Spleen (tissue), 11 donors: ENCODE measurements at regions not wholly inside any gene's neighbourhood (a gene's known extent, or its start where the extent isn't known, plus 50 kb on each side); places are given as distances from the start of the nearest gene placed in this dataset.

ENCODE experiments used
- DNase-seq: peaks from one replicate; pipeline ENCODE4 v3.0.0-alpha.2; 2020
- H3K27ac ChIP-seq, 8 donors: fragments of 200-600 bp; sonication (generic) in 7 of 8; 1 replicate in 4 of 8; 2 replicates in 4 of 8; pipeline versions ENCODE4 v1.5.0 to v1.8.0; 2016 to 2021; ENCODE audit warnings: inconsistent platforms in 4 of 8, mild to moderate bottlenecking in 4 of 8, moderate library complexity in 1 of 8
- H3K27me3 ChIP-seq, 7 donors: fragments of 200-600 bp; sonication (generic) in 6 of 7; replicated peaks in 1 of 7; 1 replicate in 4 of 7; 2 replicates in 3 of 7; pipeline versions ENCODE4 v1.5.0 to v1.8.0; 2016 to 2021; ENCODE audit warnings: inconsistent platforms in 3 of 7, mild to moderate bottlenecking in 1 of 7
- H3K36me3 ChIP-seq, 6 donors: fragments of 200-600 bp; sonication (generic) in 5 of 6; 1 replicate in 4 of 6; 2 replicates in 2 of 6; pipeline versions ENCODE4 v1.5.0 to v1.8.0; 2016 to 2021; ENCODE audit warnings: inconsistent platforms in 2 of 6
- H3K4me1 ChIP-seq, 6 donors: fragments of 200-600 bp; sonication (generic) in 5 of 6; 1 replicate in 3 of 6; 2 replicates in 3 of 6; pipeline versions ENCODE4 v1.5.0 to v1.8.0; 2016 to 2021; ENCODE audit warnings: inconsistent platforms in 3 of 6
- H3K4me3 ChIP-seq, 8 donors: fragments of 200-600 bp; sonication (generic) in 7 of 8; 1 replicate in 4 of 8; 2 replicates in 4 of 8; pipeline versions ENCODE4 v1.5.0 to v1.8.0; 2016 to 2021; ENCODE audit warnings: inconsistent platforms in 4 of 8, mild to moderate bottlenecking in 4 of 8, moderate library complexity in 2 of 8
- H3K9me3 ChIP-seq, 8 donors: fragments of 200-600 bp; sonication (generic) in 7 of 8; 1 replicate in 4 of 8; 2 replicates in 4 of 8; pipeline versions ENCODE4 v1.5.0 to v1.8.0; 2016 to 2021; ENCODE audit warnings: inconsistent platforms in 4 of 8
- POLR2A ChIP-seq, 3 donors: fragments of 450-650 bp; IDR thresholded peaks; one replicate each; pipeline ENCODE4 v1.5.1; 2017; ENCODE audit warnings: antibody characterized with exemption in 3 of 3, mild to moderate bottlenecking in 1 of 3
- POLR2AphosphoS5 ChIP-seq, 3 donors: sonication (generic); formaldehyde crosslinking; IDR thresholded peaks; one replicate each; pipeline ENCODE4 v1.5.1; 2017; ENCODE audit warnings: antibody characterized with exemption in 3 of 3
- WGBS, 5 donors: extraction: QIAGEN DNeasy Blood & Tissue Kit in 3 of 5; methylation state at CpG; one replicate each; pipeline versions ENCODE4 v1.1.5 to v1.1.7; 2013 to 2018; 5-methylcytosine and 5-hydroxymethylcytosine counted together
- intact Hi-C: fragments of 100-400 bp; cut with DNase I; formaldehyde crosslinking; loops from one replicate; pipeline ENCODE4 v1.15.0; 2023; ENCODE audit warnings: low total_unique reads
- TF ChIP-seq, protein P1 (sequence below), 11 experiments: fragments of 200-600 bp in 7 of 11; fragments of 450-650 bp in 4 of 11; sonication (generic) in 4 of 11; IDR thresholded peaks in 8 of 11; conservative IDR thresholded peaks in 3 of 11; 1 replicate in 7 of 11; 2 replicates in 4 of 11; pipeline versions ENCODE4 v1.4.0 to v1.8.0; 2016 to 2021; ENCODE audit warnings: antibody characterized with exemption in 11 of 11, inconsistent platforms in 4 of 11, mild to moderate bottlenecking in 1 of 11
- donor health status: healthy with polysubstance abuse.
- donor health status: DM: no; HTN: no; CAD: no; lungs with moderate emphysema.
- donor health status: DM: no; HTN: no; CAD: no.
- donor health status: Bipolar disorder and iron deficiency.
- donor health status: healthy.
- donor health status: DM: no; HTN: no; CAD: no.
- donor health status: DM: yes; HTN: yes; CAD: no.

DNA sequence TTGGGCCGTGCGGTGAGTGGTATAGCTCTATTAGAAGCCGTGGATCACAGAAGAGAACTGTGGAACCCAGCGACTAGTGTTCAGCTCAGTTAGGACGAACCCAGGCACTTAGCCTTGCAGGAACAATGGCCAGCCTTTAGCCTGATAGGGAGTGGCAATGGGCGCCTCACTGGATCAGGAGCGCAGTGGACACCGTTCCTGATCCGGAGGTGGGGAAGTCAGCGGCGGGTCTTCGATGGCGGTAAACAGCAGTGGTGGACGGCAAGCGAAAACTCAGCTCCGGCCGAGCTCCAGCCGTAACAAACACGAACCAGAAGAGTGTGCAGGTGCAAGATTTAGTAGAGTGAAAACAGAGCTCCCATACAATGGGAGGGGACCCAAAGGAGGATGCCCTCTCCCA lies 340.0 kb downstream of the TLE4 start:
- Histone ChIP-seq H3K27me3 (no peaks in the 10 kb centered on the region), H3K36me3 (no peaks in the 10 kb centered on the region), H3K4me3 (no peak overlapping the region), H3K27ac (no peak overlapping the region), H3K9me3 (peaks cover 0 to 7% (median 0%) of the 10 kb centered on the region in 8 donors), H3K4me1 (no peaks in the 10 kb centered on the region)
- WGBS, 5 donors = 95 to 98% (median 96%) methylated on average over 19 of the region's 19 CpGs
- no peak for DNase-seq
- intact Hi-C loops = no loop called here
- TF ChIP-seq POLR2A (IDR thresholded peaks at IDR 0.05) = no peak
- TF ChIP-seq, protein P1, sequence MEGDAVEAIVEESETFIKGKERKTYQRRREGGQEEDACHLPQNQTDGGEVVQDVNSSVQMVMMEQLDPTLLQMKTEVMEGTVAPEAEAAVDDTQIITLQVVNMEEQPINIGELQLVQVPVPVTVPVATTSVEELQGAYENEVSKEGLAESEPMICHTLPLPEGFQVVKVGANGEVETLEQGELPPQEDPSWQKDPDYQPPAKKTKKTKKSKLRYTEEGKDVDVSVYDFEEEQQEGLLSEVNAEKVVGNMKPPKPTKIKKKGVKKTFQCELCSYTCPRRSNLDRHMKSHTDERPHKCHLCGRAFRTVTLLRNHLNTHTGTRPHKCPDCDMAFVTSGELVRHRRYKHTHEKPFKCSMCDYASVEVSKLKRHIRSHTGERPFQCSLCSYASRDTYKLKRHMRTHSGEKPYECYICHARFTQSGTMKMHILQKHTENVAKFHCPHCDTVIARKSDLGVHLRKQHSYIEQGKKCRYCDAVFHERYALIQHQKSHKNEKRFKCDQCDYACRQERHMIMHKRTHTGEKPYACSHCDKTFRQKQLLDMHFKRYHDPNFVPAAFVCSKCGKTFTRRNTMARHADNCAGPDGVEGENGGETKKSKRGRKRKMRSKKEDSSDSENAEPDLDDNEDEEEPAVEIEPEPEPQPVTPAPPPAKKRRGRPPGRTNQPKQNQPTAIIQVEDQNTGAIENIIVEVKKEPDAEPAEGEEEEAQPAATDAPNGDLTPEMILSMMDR (IDR thresholded peaks at IDR 0.05 in 8 of 11, conservative IDR thresholded peaks at IDR 0.05 in 3 of 11) = no peak
- TF ChIP-seq POLR2AphosphoS5 (IDR thresholded peaks at IDR 0.05) = no peak

GRCh38 chr9:79902825-79903600 lies 331.2 kb downstream of the TLE4 start:
- TF ChIP-seq POLR2AphosphoS5 (IDR thresholded peaks at IDR 0.05) (no peak), POLR2A (IDR thresholded peaks at IDR 0.05) (no peak)
- TF ChIP-seq, protein P1 (IDR thresholded peaks at IDR 0.05 in 8 of 11, conservative IDR thresholded peaks at IDR 0.05 in 3 of 11) = no peak
- intact Hi-C loops = no loop called here
- Histone ChIP-seq H3K4me1 (no peaks in the 10 kb centered on the region), H3K27me3 (no peaks in the 10 kb centered on the region), H3K9me3 (peaks cover 0 to 2% (median 0%) of the 10 kb centered on the region in 8 donors), H3K4me3 (no peak overlapping the region), H3K36me3 (no peaks in the 10 kb centered on the region), H3K27ac (no peak overlapping the region)
- WGBS, 5 donors = 87 to 96% (median 91%) methylated on average over 7 of the region's 7 CpGs
- DNase-seq = no peak

- no peaks in the 10 kb centered on the region for H3K4me1 ChIP-seq
- no peak overlapping the region for H3K4me3 ChIP-seq
- H3K27me3 ChIP-seq = no peaks in the 10 kb centered on the region
- H3K36me3 ChIP-seq = no peaks in the 10 kb centered on the region
- TF ChIP-seq, protein P1 (IDR thresholded peaks at IDR 0.05 in 8 of 11, conservative IDR thresholded peaks at IDR 0.05 in 3 of 11) = no peak
- TF ChIP-seq POLR2AphosphoS5 (IDR thresholded peaks at IDR 0.05) (no peak), POLR2A (IDR thresholded peaks at IDR 0.05) (no peak)
- DNase-seq = no peak
- no peaks in the 10 kb centered on the region for H3K9me3 ChIP-seq
- H3K27ac ChIP-seq = no peak overlapping the region
- intact Hi-C loops = no loop called here
- WGBS, 5 donors = 55 to 90% (median 85%) methylated on average over 1 of the region's 1 CpG
Observed at GRCh38 chr9:79900754-79901153, 329.0 kb downstream of the TLE4 start.

GRCh38 chr9:79896390-79896980 lies 324.7 kb downstream of the TLE4 start:
- TF ChIP-seq POLR2A (IDR thresholded peaks at IDR 0.05) = no peak
- TF ChIP-seq POLR2AphosphoS5 (IDR thresholded peaks at IDR 0.05) = no peak
- TF ChIP-seq, protein P1 (IDR thresholded peaks at IDR 0.05 in 8 of 11, conservative IDR thresholded peaks at IDR 0.05 in 3 of 11) = no peak
- H3K27me3 ChIP-seq = no peaks in the 10 kb centered on the region
- no peaks in the 10 kb centered on the region for H3K36me3 ChIP-seq
- no peak overlapping the region for H3K27ac ChIP-seq
- H3K9me3 ChIP-seq = no peaks in the 10 kb centered on the region
- DNase-seq = no peak
- 89 to 97% (median 93%) methylated on average over 6 of the region's 6 CpGs for WGBS, 5 donors
- H3K4me3 ChIP-seq = no peak overlapping the region
- no peaks in the 10 kb centered on the region for H3K4me1 ChIP-seq
- intact Hi-C loops = no loop called here
